ENCODE measurements at regions not wholly inside any gene's neighbourhood (a gene's known extent, or its start where the extent isn't known, plus 50 kb on each side); places are given as distances from the start of the nearest gene placed in this dataset.
A peak's percentile ranks its signal among the peaks of the same experiment; 100 is the strongest.

GRCh38 chr1:163813251-163813650 lies 491.5 kb downstream of the NUF2 start:
- Histone ChIP-seq H3K36me3 (no peaks in the 10 kb centered on the region), H3K4me1 (no peaks in the 10 kb centered on the region), H3K27ac (no peak overlapping the region), H3K4me3 (no peak overlapping the region), H3K9me3 (peaks cover 0 to 3% of the 10 kb centered on the region in 2 donors), H3K27me3 (no peaks in the 10 kb centered on the region)
- no peak for TF ChIP-seq CTCF (IDR thresholded peaks at IDR 0.05)
- no peak for ATAC-seq
- intact Hi-C loops (cut with DNase I), result no loop called here
- no peak for DNase-seq

GRCh38 chr1:163820226-163820625 lies 498.5 kb downstream of the NUF2 start:
- H3K4me1 ChIP-seq, result no peaks in the 10 kb centered on the region
- no peak for DNase-seq
- no peak overlapping the region for H3K4me3 ChIP-seq
- no peaks in the 10 kb centered on the region for H3K36me3 ChIP-seq
- no peak for TF ChIP-seq CTCF (IDR thresholded peaks at IDR 0.05)
- H3K9me3 ChIP-seq, result no peaks in the 10 kb centered on the region
- intact Hi-C loops (cut with DNase I), result no loop called here
- ATAC-seq, result no peak
- H3K27me3 ChIP-seq, result no peaks in the 10 kb centered on the region
- H3K27ac ChIP-seq, result no peak overlapping the region

- ATAC-seq, result no peak
- TF ChIP-seq CTCF (IDR thresholded peaks at IDR 0.05), result peak in 1 of 2 donors; percentile 15
- H3K36me3 ChIP-seq, result no peaks in the 10 kb centered on the region
- intact Hi-C loops (cut with DNase I), result no loop called here
- H3K27me3 ChIP-seq, result no peaks in the 10 kb centered on the region
- no peaks in the 10 kb centered on the region for H3K9me3 ChIP-seq
- H3K27ac ChIP-seq, result no peak overlapping the region
- H3K4me1 ChIP-seq, result no peaks in the 10 kb centered on the region
- no peak for DNase-seq
- no peak overlapping the region for H3K4me3 ChIP-seq
Measured at GRCh38 chr1:163820766-163821165, 499.0 kb downstream of the NUF2 start.

GRCh38 chr1:163821679-163822078 lies 499.9 kb downstream of the NUF2 start:
- H3K27ac ChIP-seq, result no peak overlapping the region
- DNase-seq (no peak), ATAC-seq (no peak)
- no peaks in the 10 kb centered on the region for H3K36me3 ChIP-seq
- H3K27me3 ChIP-seq, result no peaks in the 10 kb centered on the region
- H3K4me3 ChIP-seq, result no peak overlapping the region
- intact Hi-C loops (cut with DNase I), result no loop called here
- no peaks in the 10 kb centered on the region for H3K4me1 ChIP-seq
- TF ChIP-seq CTCF (IDR thresholded peaks at IDR 0.05), result no peak
- peaks cover 0 to 2% of the 10 kb centered on the region in 2 donors for H3K9me3 ChIP-seq

GRCh38 chr1:163823017-163823416 lies 501.3 kb downstream of the NUF2 start:
- H3K27me3 ChIP-seq, result no peaks in the 10 kb centered on the region
- ATAC-seq (no peak), DNase-seq (no peak)
- no peak overlapping the region for H3K4me3 ChIP-seq
- TF ChIP-seq CTCF (IDR thresholded peaks at IDR 0.05), result no peak
- no peaks in the 10 kb centered on the region for H3K36me3 ChIP-seq
- peaks cover 0 to 2% of the 10 kb centered on the region in 2 donors for H3K9me3 ChIP-seq
- H3K27ac ChIP-seq, result no peak overlapping the region
- H3K4me1 ChIP-seq, result no peaks in the 10 kb centered on the region
- intact Hi-C loops (cut with DNase I), result no loop called here

All from left lung (tissue), 4 donors.